HepG2 (cell line): ENCODE measurements at regions not wholly inside any gene's neighbourhood (a gene's known extent, or its start where the extent isn't known, plus 50 kb on each side); places are given as distances from the start of the nearest gene placed in this dataset.

Experiments
- ATAC-seq: fragments of 200-7000 bp; cut with Tn5 transposase; 3 replicates; pipeline ENCODE4 v1.9.1; 2020; ENCODE audit warnings: mild to moderate bottlenecking, moderate library complexity
- BruUV-seq: library from RNA; stranded (reverse); fragments of 400-500 nt; replicated peaks from 2 replicates; lab custom pipeline; 2021; lab: Mats Ljungman, UMichigan
- CTCF ChIA-PET: fragments of 300-600 bp; formaldehyde crosslinking; extraction: SDS; loops from one replicate; lab custom pipeline; 2021; ENCODE audit warnings: low total read pairs, inconsistent platforms, low intra/inter-chr PET ratio; lab: Yijun Ruan, JAX
- POLR2A ChIA-PET: fragments of 350-600 bp; sonication (Branson Sonifier 250); formaldehyde crosslinking; loops from one replicate; lab custom pipeline; 2020; ENCODE audit warnings: antibody characterized with exemption, inconsistent platforms; lab: Yijun Ruan, JAX
- DNase-seq: peaks from one replicate; pipeline ENCODE4 v3.0.0-alpha.2; 2015; ENCODE audit warnings: low spot score
- FAIRE-seq: peaks from 3 replicates; lab custom pipeline; 2011; peaks lifted over from hg19 to GRCh38; lab: Jason Lieb, UNC
- H2AFZ ChIP-seq: one replicate; pipeline ENCODE4 v1.6.1; 2011; ENCODE audit warnings: low read length, inconsistent platforms
- H3K27ac ChIP-seq: fragments of 300-600 bp; 3 replicates; pipeline ENCODE4 v1.8.0; 2011; ENCODE audit warnings: mixed run types, mild to moderate bottlenecking, mixed read lengths, low read length, inconsistent platforms; ENCODE audit not compliant: insufficient read depth; ENCODE audit errors: extremely low read length
- H3K27me3 ChIP-seq, 2 experiments: fragments of 200-600 bp in 1 of 2; 2 replicates in 1 of 2; 3 replicates in 1 of 2; pipeline versions ENCODE4 v1.6.0 to v1.8.0; 2011; ENCODE audit warnings: low read length in 2 of 2, mild to moderate bottlenecking in 2 of 2, moderate library complexity in 2 of 2, inconsistent platforms in 1 of 2; ENCODE audit not compliant: insufficient read depth in 2 of 2, control insufficient read depth in 1 of 2
- H3K36me3 ChIP-seq, 2 experiments: fragments of 200-600 bp in 1 of 2; replicated peaks in 1 of 2; 2 replicates in 1 of 2; 3 replicates in 1 of 2; pipeline versions ENCODE4 v1.5.1 to v1.8.0; 2011; ENCODE audit warnings: low read length in 2 of 2, inconsistent platforms in 1 of 2; ENCODE audit not compliant: insufficient read depth in 2 of 2, control insufficient read depth in 1 of 2
- H3K4me1 ChIP-seq: 2 replicates; pipeline ENCODE4 v1.5.1; 2012; ENCODE audit warnings: low read length, inconsistent platforms; ENCODE audit not compliant: insufficient read depth
- H3K4me2 ChIP-seq: 2 replicates; pipeline ENCODE4 v1.6.0; 2011; ENCODE audit warnings: low read depth, low read length, inconsistent platforms
- H3K4me3 ChIP-seq, 3 experiments: fragments of 200-600 bp in 1 of 3; sonication (generic), shearing (Covaris generic) in 1 of 3; replicated peaks in 1 of 3; 2 replicates each; pipeline ENCODE4 v1.5.1; 2011 to 2016; ENCODE audit warnings: low read length in 3 of 3, inconsistent platforms in 2 of 3, low read depth in 2 of 3, mild to moderate bottlenecking in 2 of 3, control low read depth in 1 of 3, mixed read lengths in 1 of 3; ENCODE audit not compliant: insufficient read depth in 1 of 3
- H3K79me2 ChIP-seq: one replicate; pipeline ENCODE4 v1.6.1; 2011; ENCODE audit warnings: low read length, inconsistent platforms; ENCODE audit not compliant: insufficient read depth
- H3K9ac ChIP-seq: 2 replicates; pipeline ENCODE4 v1.6.0; 2011; ENCODE audit warnings: mild to moderate bottlenecking, low read depth, low read length, inconsistent platforms; ENCODE audit not compliant: insufficient read depth
- H3K9me3 ChIP-seq: 2 replicates; pipeline ENCODE4 v1.5.1; 2012; ENCODE audit warnings: mild to moderate bottlenecking, low read length
- H4K20me1 ChIP-seq: 2 replicates; pipeline ENCODE4 v1.6.0; 2011; ENCODE audit warnings: inconsistent platforms, mild to moderate bottlenecking, low read length, moderate library complexity; ENCODE audit not compliant: insufficient read depth
- ATF7-NPFF ChIP-seq: sonication (generic); formaldehyde crosslinking; IDR thresholded peaks from 2 replicates; pipeline ENCODE4 v1.8.1; 2023; ENCODE audit warnings: mild to moderate bottlenecking, low read depth, missing genetic modification reagents, moderate library complexity
- EP300 ChIP-seq, 3 experiments: sonication (generic) in 1 of 3; formaldehyde crosslinking in 1 of 3; IDR thresholded peaks; 2 replicates each; pipeline versions ENCODE4 v1.5.1 to v1.6.1; 2011 to 2020; ENCODE audit warnings: low read depth in 2 of 3, low read length in 2 of 3, borderline replicate concordance in 1 of 3, improper control_type of control experiment in 1 of 3, mild to moderate bottlenecking in 1 of 3, missing genetic modification reagents in 1 of 3, moderate library complexity in 1 of 3
- JUNB ChIP-seq: sonication (generic); formaldehyde crosslinking; IDR thresholded peaks from 2 replicates; pipeline ENCODE4 v1.8.0; 2022; ENCODE audit warnings: missing genetic modification reagents, mild to moderate bottlenecking, borderline replicate concordance
- LCORL ChIP-seq, 2 experiments: fragments of 450-650 bp in 1 of 2; sonication (generic) in 1 of 2; formaldehyde crosslinking in 1 of 2; IDR thresholded peaks; 2 replicates each; pipeline versions ENCODE4 v1.5.0 to v1.6.1; 2017 to 2020; ENCODE audit warnings: antibody characterized with exemption in 1 of 2, missing genetic modification reagents in 1 of 2
- SUZ12 ChIP-seq: fragments of 150-350 bp; IDR thresholded peaks from 2 replicates; pipeline ENCODE4 v1.6.1; 2014; ENCODE audit warnings: low read depth, low read length
- TBL1XR1 ChIP-seq: fragments of 150-350 bp; IDR thresholded peaks from 2 replicates; pipeline ENCODE4 v1.6.1; 2014; ENCODE audit warnings: borderline replicate concordance, low read length; ENCODE audit not compliant: partially characterized antibody
- ZNF253 ChIP-seq: sonication (generic); formaldehyde crosslinking; IDR thresholded peaks from 2 replicates; pipeline ENCODE4 v1.8.0; 2022; ENCODE audit warnings: mild to moderate bottlenecking, missing genetic modification reagents, borderline replicate concordance
- ZNF737 ChIP-seq: sonication (generic); formaldehyde crosslinking; IDR thresholded peaks from 2 replicates; pipeline ENCODE4 v1.5.0; 2020; ENCODE audit warnings: missing genetic modification reagents, mild to moderate bottlenecking, borderline replicate concordance
- WGBS: methylation state at CpG from one replicate; pipeline ENCODE4 v1.1.6; 2017; ENCODE audit warnings: low lambda C conversion rate; 5-methylcytosine and 5-hydroxymethylcytosine counted together
- in situ Hi-C: cut with HindIII; loops from 2 replicates; pipeline ENCODE4 v1.10.0; 2017; ENCODE audit warnings: low pct_unique_long_range_greater_than_20kb; ENCODE audit not compliant: extremely low pct_ligation_motif_present
- intact Hi-C: fragments of 100-400 bp; cut with micrococcal nuclease; formaldehyde crosslinking; loops from one replicate; pipeline ENCODE4 v1.10.0; 2022; ENCODE audit not compliant: unreplicated experiment
- TF ChIP-seq, protein P1 (sequence below): sonication (generic); formaldehyde crosslinking; IDR thresholded peaks from 2 replicates; pipeline ENCODE4 v1.5.1; 2020; ENCODE audit warnings: mild to moderate bottlenecking, moderate library complexity, missing genetic modification reagents
- TF ChIP-seq, protein P2 (sequence below): sonication (generic); formaldehyde crosslinking; IDR thresholded peaks from 2 replicates; pipeline ENCODE4 v1.5.1; 2020; ENCODE audit warnings: mild to moderate bottlenecking, missing genetic modification reagents

DNA sequence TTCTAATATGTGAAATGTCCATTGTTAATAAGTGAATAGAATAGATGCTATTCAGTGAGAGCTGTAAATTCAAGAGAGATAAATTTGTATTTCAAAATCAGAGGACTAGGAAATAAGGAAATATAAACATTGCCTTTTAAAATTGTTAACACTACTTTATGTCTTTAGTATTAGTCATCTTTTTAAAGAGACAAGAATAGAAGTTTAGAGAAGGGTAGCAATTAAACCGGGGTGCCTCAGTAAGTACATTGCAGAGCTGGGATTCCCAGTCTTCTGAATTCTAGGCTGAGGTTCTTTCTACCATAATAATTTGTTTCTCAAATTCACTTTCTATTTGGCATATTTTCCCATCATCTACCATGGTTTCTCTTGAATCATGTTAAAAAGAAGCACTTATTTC lies 498.6 kb downstream of the SLC16A7 start:
- Histone ChIP-seq H3K9ac (no peak overlapping the region), H3K79me2 (no peaks in the 10 kb centered on the region), H4K20me1 (no peaks in the 10 kb centered on the region), H3K36me3 (no peaks in the 10 kb centered on the region), H3K4me2 (no peak overlapping the region), H3K27ac (no peak overlapping the region), H3K9me3 (no peaks in the 10 kb centered on the region), H3K4me3 (no peak overlapping the region), H2AFZ (no peak overlapping the region), H3K4me1 (no peaks in the 10 kb centered on the region), H3K27me3 (no peaks in the 10 kb centered on the region)
- no peak for ATAC-seq
- in situ Hi-C loops: no loop called here
- intact Hi-C loops: no loop called here
- 0% methylated on average over 1 of the region's 1 CpG for whole genome bisulfite sequencing
- TF ChIP-seq, protein P1, sequence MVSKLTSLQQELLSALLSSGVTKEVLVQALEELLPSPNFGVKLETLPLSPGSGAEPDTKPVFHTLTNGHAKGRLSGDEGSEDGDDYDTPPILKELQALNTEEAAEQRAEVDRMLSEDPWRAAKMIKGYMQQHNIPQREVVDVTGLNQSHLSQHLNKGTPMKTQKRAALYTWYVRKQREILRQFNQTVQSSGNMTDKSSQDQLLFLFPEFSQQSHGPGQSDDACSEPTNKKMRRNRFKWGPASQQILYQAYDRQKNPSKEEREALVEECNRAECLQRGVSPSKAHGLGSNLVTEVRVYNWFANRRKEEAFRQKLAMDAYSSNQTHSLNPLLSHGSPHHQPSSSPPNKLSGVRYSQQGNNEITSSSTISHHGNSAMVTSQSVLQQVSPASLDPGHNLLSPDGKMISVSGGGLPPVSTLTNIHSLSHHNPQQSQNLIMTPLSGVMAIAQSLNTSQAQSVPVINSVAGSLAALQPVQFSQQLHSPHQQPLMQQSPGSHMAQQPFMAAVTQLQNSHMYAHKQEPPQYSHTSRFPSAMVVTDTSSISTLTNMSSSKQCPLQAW (CRISPR knock-in tag): no peak
- TF ChIP-seq EP300 (IDR thresholded peaks at IDR 0.05; ENCODE audit: low read depth in 2 of 2, low read length in 2 of 2) (no peak), EP300 (CRISPR knock-in tag; IDR thresholded peaks at IDR 0.05; ENCODE audit: borderline replicate concordance) (no peak), TBL1XR1 (no peak), SUZ12 (no peak), ATF7-NPFF (CRISPR knock-in tag) (no peak), ZNF253 (CRISPR knock-in tag) (no peak), ZNF737 (no peak), LCORL (IDR thresholded peaks at IDR 0.05) (no peak), LCORL (CRISPR knock-in tag; IDR thresholded peaks at IDR 0.05) (no peak), JUNB (CRISPR knock-in tag) (no peak)
- TF ChIP-seq, protein P2, sequence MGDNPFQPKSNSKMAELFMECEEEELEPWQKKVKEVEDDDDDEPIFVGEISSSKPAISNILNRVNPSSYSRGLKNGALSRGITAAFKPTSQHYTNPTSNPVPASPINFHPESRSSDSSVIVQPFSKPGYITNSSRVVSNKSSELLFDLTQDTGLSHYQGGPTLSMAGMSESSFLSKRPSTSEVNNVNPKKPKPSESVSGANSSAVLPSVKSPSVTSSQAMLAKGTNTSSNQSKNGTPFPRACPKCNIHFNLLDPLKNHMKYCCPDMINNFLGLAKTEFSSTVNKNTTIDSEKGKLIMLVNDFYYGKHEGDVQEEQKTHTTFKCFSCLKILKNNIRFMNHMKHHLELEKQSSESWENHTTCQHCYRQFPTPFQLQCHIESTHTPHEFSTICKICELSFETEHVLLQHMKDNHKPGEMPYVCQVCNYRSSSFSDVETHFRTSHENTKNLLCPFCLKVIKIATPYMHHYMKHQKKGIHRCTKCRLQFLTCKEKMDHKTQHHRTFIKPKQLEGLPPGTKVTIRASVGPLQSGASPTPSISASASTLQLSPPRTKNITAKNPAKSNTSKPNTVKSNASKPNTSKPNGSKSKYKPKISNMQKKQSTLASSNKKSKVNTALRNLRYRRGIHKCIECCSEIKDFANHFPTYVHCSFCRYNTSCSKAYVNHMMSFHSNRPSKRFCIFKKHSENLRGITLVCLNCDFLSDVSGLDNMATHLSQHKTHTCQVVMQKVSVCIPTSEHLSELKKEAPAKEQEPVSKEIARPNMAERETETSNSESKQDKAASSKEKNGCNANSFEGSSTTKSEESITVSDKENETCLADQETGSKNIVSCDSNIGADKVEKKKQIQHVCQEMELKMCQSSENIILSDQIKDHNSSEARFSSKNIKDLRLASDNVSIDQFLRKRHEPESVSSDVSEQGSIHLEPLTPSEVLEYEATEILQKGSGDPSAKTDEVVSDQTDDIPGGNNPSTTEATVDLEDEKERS (CRISPR knock-in tag): no peak
- no peak for FAIRE-seq
- no peak for DNase-seq
- ChIA-PET CTCF (no interaction called here), POLR2A (no interaction called here)
- BruUV-seq: no TSS peak
